ENCODE measurements at regions not wholly inside any gene's neighbourhood (a gene's known extent, or its start where the extent isn't known, plus 50 kb on each side); places are given as distances from the start of the nearest gene placed in this dataset.

GRCh38 chr7:132055336-132056120 lies 499.1 kb upstream of the PODXL start:
- Histone ChIP-seq H3F3A (ENCODE audit: low read depth) (no peaks in the 10 kb centered on the region), H3K9me3 (ENCODE audit: insufficient read depth, low read depth, low read length) (no peaks in the 10 kb centered on the region), H3K9ac (ENCODE audit: low read depth, low read length, poor library complexity, severe bottlenecking) (no peak overlapping the region), H2AFZ (ENCODE audit: low read length) (no peak overlapping the region), H3K27me3 (ENCODE audit: insufficient read depth, low read length, poor library complexity, severe bottlenecking) (no peaks in the 10 kb centered on the region), H3K9me2 (replicated peaks; ENCODE audit: low read depth, low read length) (no peaks in the 10 kb centered on the region), H3K4me2 (ENCODE audit: low read depth, low read length, poor library complexity, severe bottlenecking) (no peak overlapping the region), H3K36me3 (ENCODE audit: insufficient read depth, low read length) (no peaks in the 10 kb centered on the region), H3K79me2 (ENCODE audit: insufficient read depth, low read length) (no peaks in the 10 kb centered on the region), H4K20me1 (ENCODE audit: insufficient read depth, low read length, poor library complexity, severe bottlenecking) (no peaks in the 10 kb centered on the region), H3K4me1 (ENCODE audit: insufficient read depth, low read length, poor library complexity, severe bottlenecking) (no peaks in the 10 kb centered on the region), H3K4me3 (ENCODE audit: low read length, poor library complexity, severe bottlenecking) (no peak overlapping the region)
- no peak for TF ChIP-seq EZH2phosphoT487 (IDR thresholded peaks at IDR 0.05; ENCODE audit: borderline replicate concordance)
- TF ChIP-seq, protein P1, sequence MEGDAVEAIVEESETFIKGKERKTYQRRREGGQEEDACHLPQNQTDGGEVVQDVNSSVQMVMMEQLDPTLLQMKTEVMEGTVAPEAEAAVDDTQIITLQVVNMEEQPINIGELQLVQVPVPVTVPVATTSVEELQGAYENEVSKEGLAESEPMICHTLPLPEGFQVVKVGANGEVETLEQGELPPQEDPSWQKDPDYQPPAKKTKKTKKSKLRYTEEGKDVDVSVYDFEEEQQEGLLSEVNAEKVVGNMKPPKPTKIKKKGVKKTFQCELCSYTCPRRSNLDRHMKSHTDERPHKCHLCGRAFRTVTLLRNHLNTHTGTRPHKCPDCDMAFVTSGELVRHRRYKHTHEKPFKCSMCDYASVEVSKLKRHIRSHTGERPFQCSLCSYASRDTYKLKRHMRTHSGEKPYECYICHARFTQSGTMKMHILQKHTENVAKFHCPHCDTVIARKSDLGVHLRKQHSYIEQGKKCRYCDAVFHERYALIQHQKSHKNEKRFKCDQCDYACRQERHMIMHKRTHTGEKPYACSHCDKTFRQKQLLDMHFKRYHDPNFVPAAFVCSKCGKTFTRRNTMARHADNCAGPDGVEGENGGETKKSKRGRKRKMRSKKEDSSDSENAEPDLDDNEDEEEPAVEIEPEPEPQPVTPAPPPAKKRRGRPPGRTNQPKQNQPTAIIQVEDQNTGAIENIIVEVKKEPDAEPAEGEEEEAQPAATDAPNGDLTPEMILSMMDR (conservative IDR thresholded peaks at IDR 0.05; ENCODE audit: low read length): no peak

DNA sequence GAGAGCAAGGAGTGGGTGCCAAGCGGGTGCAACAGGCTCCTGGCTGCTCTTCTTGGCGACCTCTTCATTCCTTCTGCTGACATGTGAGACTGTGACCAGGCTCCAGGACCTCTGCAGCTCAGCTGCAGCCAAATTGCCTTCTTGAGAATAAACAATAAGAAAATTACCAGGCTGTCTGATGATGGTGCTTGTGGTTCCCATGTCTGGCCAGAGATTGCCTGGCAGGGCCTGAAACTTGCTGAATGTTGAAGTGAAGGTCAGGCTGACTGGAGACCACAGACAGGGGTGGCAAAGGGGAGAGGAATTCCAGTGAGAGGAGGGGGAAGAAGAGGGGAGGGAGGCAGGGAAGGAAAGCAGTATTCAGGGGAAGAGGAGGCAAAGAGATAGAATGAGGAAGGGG lies 497.4 kb upstream of the PODXL start:
- no peaks in the 10 kb centered on the region for H3K79me2 ChIP-seq (ENCODE audit: insufficient read depth, low read length)
- no peaks in the 10 kb centered on the region for H3K36me3 ChIP-seq (ENCODE audit: insufficient read depth, low read length)
- H3K4me3 ChIP-seq (ENCODE audit: low read length, poor library complexity, severe bottlenecking): no peak overlapping the region
- TF ChIP-seq, protein P1 (conservative IDR thresholded peaks at IDR 0.05; ENCODE audit: low read length): no peak
- no peak for TF ChIP-seq EZH2phosphoT487 (IDR thresholded peaks at IDR 0.05; ENCODE audit: borderline replicate concordance)
- H3K4me2 ChIP-seq (ENCODE audit: low read depth, low read length, poor library complexity, severe bottlenecking): no peak overlapping the region
- H3K9me2 ChIP-seq (replicated peaks; ENCODE audit: low read depth, low read length): no peaks in the 10 kb centered on the region
- H2AFZ ChIP-seq (ENCODE audit: low read length): no peak overlapping the region
- H4K20me1 ChIP-seq (ENCODE audit: insufficient read depth, low read length, poor library complexity, severe bottlenecking): no peaks in the 10 kb centered on the region
- H3K27me3 ChIP-seq (ENCODE audit: insufficient read depth, low read length, poor library complexity, severe bottlenecking): no peaks in the 10 kb centered on the region
- no peak overlapping the region for H3K9ac ChIP-seq (ENCODE audit: low read depth, low read length, poor library complexity, severe bottlenecking)
- no peaks in the 10 kb centered on the region for H3K4me1 ChIP-seq (ENCODE audit: insufficient read depth, low read length, poor library complexity, severe bottlenecking)
- H3F3A ChIP-seq (ENCODE audit: low read depth): no peaks in the 10 kb centered on the region
- H3K9me3 ChIP-seq (ENCODE audit: insufficient read depth, low read depth, low read length): no peaks in the 10 kb centered on the region

DNA sequence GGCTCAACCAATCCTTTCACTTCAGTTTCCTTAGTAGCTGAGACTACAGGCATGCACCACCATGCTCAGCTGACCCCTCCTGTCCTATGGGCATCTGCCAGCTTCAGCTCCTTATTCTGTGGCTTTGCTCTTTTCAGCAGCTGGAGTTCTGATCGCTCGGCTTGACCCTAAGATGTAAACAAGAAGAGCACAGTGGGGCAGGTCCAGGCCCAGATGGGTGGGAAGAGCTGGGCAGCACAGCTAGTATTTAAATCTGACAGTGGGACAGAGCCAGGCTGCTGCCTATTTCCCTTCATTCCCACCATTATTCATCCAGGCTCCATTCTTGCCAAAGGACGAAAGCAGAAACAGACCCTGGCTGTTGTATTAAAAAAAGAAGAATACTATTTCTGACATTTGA lies 494.9 kb upstream of the PODXL start:
- no peak overlapping the region for H3K4me2 ChIP-seq (ENCODE audit: low read depth, low read length, poor library complexity, severe bottlenecking)
- H3K9me3 ChIP-seq (ENCODE audit: insufficient read depth, low read depth, low read length): no peaks in the 10 kb centered on the region
- H3K79me2 ChIP-seq (ENCODE audit: insufficient read depth, low read length): no peaks in the 10 kb centered on the region
- H3K4me1 ChIP-seq (ENCODE audit: insufficient read depth, low read length, poor library complexity, severe bottlenecking): no peaks in the 10 kb centered on the region
- H3K9me2 ChIP-seq (replicated peaks; ENCODE audit: low read depth, low read length): no peaks in the 10 kb centered on the region
- H4K20me1 ChIP-seq (ENCODE audit: insufficient read depth, low read length, poor library complexity, severe bottlenecking): no peaks in the 10 kb centered on the region
- no peaks in the 10 kb centered on the region for H3F3A ChIP-seq (ENCODE audit: low read depth)
- no peak overlapping the region for H3K9ac ChIP-seq (ENCODE audit: low read depth, low read length, poor library complexity, severe bottlenecking)
- no peaks in the 10 kb centered on the region for H3K27me3 ChIP-seq (ENCODE audit: insufficient read depth, low read length, poor library complexity, severe bottlenecking)
- TF ChIP-seq EZH2phosphoT487 (IDR thresholded peaks at IDR 0.05; ENCODE audit: borderline replicate concordance): no peak
- TF ChIP-seq, protein P1 (conservative IDR thresholded peaks at IDR 0.05; ENCODE audit: low read length): no peak
- H2AFZ ChIP-seq (ENCODE audit: low read length): no peak overlapping the region
- H3K36me3 ChIP-seq (ENCODE audit: insufficient read depth, low read length): no peaks in the 10 kb centered on the region
- no peak overlapping the region for H3K4me3 ChIP-seq (ENCODE audit: low read length, poor library complexity, severe bottlenecking)
